GM12878 (cell line): ENCODE measurements at regions not wholly inside any gene's neighbourhood (a gene's known extent, or its start where the extent isn't known, plus 50 kb on each side); places are given as distances from the start of the nearest gene placed in this dataset.

Experiments used
- ATAC-seq: fragments of 200-7000 bp; cut with Tn5 transposase; 3 replicates; pipeline ENCODE4 v1.9.1; 2020; ENCODE audit warnings: mild to moderate bottlenecking, moderate library complexity
- BruUV-seq: library from RNA; stranded (reverse); fragments of 400-500 nt; replicated peaks from 2 replicates; lab custom pipeline; 2021; lab: Mats Ljungman, UMichigan
- CTCF ChIA-PET: fragments of 300-600 bp; sonication (Branson Sonifier 250); formaldehyde crosslinking; extraction: SDS; loops from one replicate; lab custom pipeline; 2021; ENCODE audit warnings: inconsistent platforms; lab: Yijun Ruan, JAX
- POLR2A ChIA-PET: fragments of 350-600 bp; formaldehyde crosslinking; extraction: SDS; loops from one replicate; lab custom pipeline; 2021; ENCODE audit warnings: inconsistent platforms; lab: Charles Lee
- RAD21 ChIA-PET: fragments of 300-600 bp; sonication (Branson Sonifier 250); formaldehyde crosslinking; loops from one replicate; lab custom pipeline; 2023; ENCODE audit warnings: antibody characterized with exemption; ENCODE audit not compliant: unreplicated experiment; lab: Charles Lee
- SMC1A ChIA-PET: fragments of 300-600 bp; sonication (Branson Sonifier 250); formaldehyde crosslinking; loops from one replicate; lab custom pipeline; 2023; ENCODE audit not compliant: unreplicated experiment, uncharacterized antibody; lab: Charles Lee
- DNase-seq: peaks from one replicate; pipeline ENCODE4 v3.0.0-alpha.2; 2011; ENCODE audit warnings: low read depth, low spot score
- FAIRE-seq: peaks from 3 replicates; lab custom pipeline; 2011; peaks lifted over from hg19 to GRCh38; lab: Jason Lieb, UNC
- H2AFZ ChIP-seq: 2 replicates; pipeline ENCODE4 v1.6.0; 2011; ENCODE audit warnings: low read depth, low read length, control low read depth; ENCODE audit not compliant: control insufficient read depth
- H3K27ac ChIP-seq: 2 replicates; pipeline ENCODE4 v1.5.1; 2011; ENCODE audit warnings: control low read depth; ENCODE audit not compliant: control insufficient read depth, insufficient read depth
- H3K27me3 ChIP-seq, 2 experiments: replicated peaks in 1 of 2; 2 replicates each; pipeline versions ENCODE4 v1.6.0 to v1.6.1; 2011; ENCODE audit warnings: low read length in 1 of 2; ENCODE audit not compliant: control insufficient read depth in 2 of 2, insufficient read depth in 2 of 2
- H3K36me3 ChIP-seq, 2 experiments: 2 replicates each; pipeline ENCODE4 v1.5.1; 2011; ENCODE audit warnings: low read length in 1 of 2; ENCODE audit not compliant: control insufficient read depth in 2 of 2, insufficient read depth in 2 of 2
- H3K4me1 ChIP-seq: 2 replicates; pipeline ENCODE4 v1.6.1; 2011; ENCODE audit warnings: mild to moderate bottlenecking, low read length, moderate library complexity, mixed read lengths; ENCODE audit not compliant: control insufficient read depth, insufficient read depth
- H3K4me2 ChIP-seq: 2 replicates; pipeline ENCODE4 v1.6.0; 2011; ENCODE audit warnings: control low read depth; ENCODE audit not compliant: control insufficient read depth, insufficient read depth
- H3K4me3 ChIP-seq: fragments of 200-600 bp; sonication (generic); 2 replicates; pipeline ENCODE4 v1.5.1; 2016
- H3K79me2 ChIP-seq: 2 replicates; pipeline ENCODE4 v1.6.0; 2011; ENCODE audit warnings: low read length; ENCODE audit not compliant: control insufficient read depth, insufficient read depth
- H3K9ac ChIP-seq: 2 replicates; pipeline ENCODE4 v1.8.0; 2011; ENCODE audit warnings: low read length, control low read depth, mixed read lengths; ENCODE audit not compliant: control insufficient read depth, insufficient read depth
- H3K9me3 ChIP-seq: replicated peaks from 3 replicates; pipeline ENCODE4 v1.5.1; 2011; ENCODE audit warnings: mild to moderate bottlenecking, low read length; ENCODE audit not compliant: control insufficient read depth, insufficient read depth
- H4K20me1 ChIP-seq: 2 replicates; pipeline ENCODE4 v1.6.0; 2011; ENCODE audit not compliant: control insufficient read depth, insufficient read depth
- EZH2 ChIP-seq: IDR thresholded peaks from 2 replicates; pipeline ENCODE4 v1.6.1; 2012; ENCODE audit warnings: low read depth, mild to moderate bottlenecking, control low read depth, inconsistent platforms, low read length, borderline replicate concordance; ENCODE audit not compliant: control insufficient read depth
- JUNB ChIP-seq: IDR thresholded peaks from 2 replicates; pipeline ENCODE4 v1.6.1; 2016; ENCODE audit warnings: antibody characterized with exemption, mild to moderate bottlenecking
- MXI1 ChIP-seq: fragments of 150-350 bp; IDR thresholded peaks from 2 replicates; pipeline ENCODE4 v1.6.1; 2011; ENCODE audit warnings: low read depth, mild to moderate bottlenecking, inconsistent platforms, low read length, improper control_type of control experiment
- TCF3 ChIP-seq: IDR thresholded peaks from 2 replicates; pipeline ENCODE4 v1.6.1; 2012; ENCODE audit warnings: low read depth, mild to moderate bottlenecking, low read length, borderline replicate concordance; ENCODE audit not compliant: insufficient read depth
- ZNF207 ChIP-seq: fragments of 450-650 bp; IDR thresholded peaks from 2 replicates; pipeline ENCODE4 v1.6.1; 2014; ENCODE audit warnings: antibody characterized with exemption, mild to moderate bottlenecking, borderline replicate concordance
- ZNF274 ChIP-seq: IDR thresholded peaks from one replicate; pipeline ENCODE4 v1.8.0; 2011; ENCODE audit not compliant: insufficient read length, insufficient read depth
- ZNF592 ChIP-seq: fragments of 450-650 bp; IDR thresholded peaks from 2 replicates; pipeline ENCODE4 v1.6.1; 2017; ENCODE audit warnings: mild to moderate bottlenecking, moderate library complexity
- WGBS: methylation state at CpG from one replicate; pipeline ENCODE4 v1.1.6; 2016; ENCODE audit warnings: low lambda C conversion rate; ENCODE audit not compliant: insufficient replicate concordance, insufficient coverage; ENCODE audit errors: missing lambda C conversion rate; 5-methylcytosine and 5-hydroxymethylcytosine counted together
- in situ Hi-C: fragments of 300-500 bp; cut with MboI; formaldehyde crosslinking; loops from 9 replicates; pipeline ENCODE4 v1.14.3; 2018; ENCODE audit warnings: mixed read lengths
- intact Hi-C: fragments of 100-400 bp; cut with micrococcal nuclease; formaldehyde crosslinking; loops from one replicate; pipeline ENCODE4 v1.14.2; 2022; ENCODE audit not compliant: unreplicated experiment

- no peak for DNase-seq
- ATAC-seq, result no peak
- no peak overlapping the region for H3K4me2 ChIP-seq
- no peak for FAIRE-seq
- CTCF ChIA-PET, result interaction anchor here (1.6 to 1.8 kb wide), 2 partner anchors 28 to 141 kb away, joined by 3 to 4 read pairs; no protein-coding TSS in a partner anchor
- TF ChIP-seq EZH2, result no peak
- TF ChIP-seq TCF3, result no peak
- no peak for TF ChIP-seq ZNF274
- no peak for TF ChIP-seq JUNB
- TF ChIP-seq ZNF207, result no peak
- no peak for TF ChIP-seq ZNF592
- no peak for TF ChIP-seq MXI1
- no TSS peak for BruUV-seq
- no peaks in the 10 kb centered on the region for H3K79me2 ChIP-seq
- WGBS, result 22% methylated on average over 1 of the region's 1 CpG
- H3K27ac ChIP-seq, result no peak overlapping the region
- H3K9ac ChIP-seq, result no peak overlapping the region
- intact Hi-C loops, result no loop called here
- no peaks in the 10 kb centered on the region for H3K4me1 ChIP-seq
- in situ Hi-C loops, result no loop called here
- SMC1A ChIA-PET, result interaction anchor here (1.6 kb wide), 1 partner anchor 28 kb away, joined by 5 read pairs; no protein-coding TSS in a partner anchor
- no peaks in the 10 kb centered on the region for H3K27me3 ChIP-seq
- no peaks in the 10 kb centered on the region for H4K20me1 ChIP-seq
- POLR2A ChIA-PET, result interaction anchor here (0.5 kb wide), 1 partner anchor 88 kb away, joined by 3 read pairs; no protein-coding TSS in a partner anchor
- RAD21 ChIA-PET, result no interaction called here
- H3K4me3 ChIP-seq, result no peak overlapping the region
- no peaks in the 10 kb centered on the region for H3K9me3 ChIP-seq
- no peaks in the 10 kb centered on the region for H3K36me3 ChIP-seq
- H2AFZ ChIP-seq, result no peak overlapping the region
Observed at GRCh38 chr2:198268519-198268918, 464.1 kb downstream of the PLCL1 start.
